ENCODE measurements at regions not wholly inside any gene's neighbourhood (a gene's known extent, or its start where the extent isn't known, plus 50 kb on each side); places are given as distances from the start of the nearest gene placed in this dataset.

- H3K4me2 ChIP-seq, result peak overlapping the region; percentile 56
- no peak overlapping the region for H2AFZ ChIP-seq
- no peaks in the 10 kb centered on the region for H3K27me3 Mint-ChIP-seq (ENCODE audit: insufficient read depth, low read depth, poor library complexity)
Observed at GRCh38 chr16:47848421-47849109, 307.2 kb downstream of the ABCC12 start.

More at GRCh38 chr16:47848421-47849109, 307.2 kb downstream of the ABCC12 start:
- Histone ChIP-seq H3F3A (replicated peaks; ENCODE audit: low read depth) (no peaks in the 10 kb centered on the region), H3K4me3 (no peak overlapping the region), H3K4me1 (ENCODE audit: insufficient read depth) (peaks cover 27% of the 10 kb centered on the region), H4K20me1 (replicated peaks; ENCODE audit: insufficient read depth) (no peaks in the 10 kb centered on the region), H3K79me2 (replicated peaks; ENCODE audit: insufficient read depth) (no peaks in the 10 kb centered on the region), H3K27me3 (ENCODE audit: insufficient read depth) (no peaks in the 10 kb centered on the region), H3K27ac (ENCODE audit: low read depth) (no peak overlapping the region), H3K9me2 (ENCODE audit: insufficient read depth) (peaks cover 14% of the 10 kb centered on the region), H3K36me3 (ENCODE audit: insufficient read depth) (no peaks in the 10 kb centered on the region; the same call in 1 of the 2 replicates)
- no peak overlapping the region for H3K27ac Mint-ChIP-seq
- peaks cover 3% of the 10 kb centered on the region; the same call in 2 of the 3 replicates for H3K36me3 Mint-ChIP-seq (ENCODE audit: low read depth)
- DNase-seq (ENCODE audit: low spot score) (peak; percentile 30), ATAC-seq (peak; percentile 80)
- H3K4me3 Mint-ChIP-seq, result no peak overlapping the region; the same call in 2 of the 3 replicates
- no peak for TF ChIP-seq ETS1 (IDR thresholded peaks at IDR 0.05)
- TF ChIP-seq, protein P1, sequence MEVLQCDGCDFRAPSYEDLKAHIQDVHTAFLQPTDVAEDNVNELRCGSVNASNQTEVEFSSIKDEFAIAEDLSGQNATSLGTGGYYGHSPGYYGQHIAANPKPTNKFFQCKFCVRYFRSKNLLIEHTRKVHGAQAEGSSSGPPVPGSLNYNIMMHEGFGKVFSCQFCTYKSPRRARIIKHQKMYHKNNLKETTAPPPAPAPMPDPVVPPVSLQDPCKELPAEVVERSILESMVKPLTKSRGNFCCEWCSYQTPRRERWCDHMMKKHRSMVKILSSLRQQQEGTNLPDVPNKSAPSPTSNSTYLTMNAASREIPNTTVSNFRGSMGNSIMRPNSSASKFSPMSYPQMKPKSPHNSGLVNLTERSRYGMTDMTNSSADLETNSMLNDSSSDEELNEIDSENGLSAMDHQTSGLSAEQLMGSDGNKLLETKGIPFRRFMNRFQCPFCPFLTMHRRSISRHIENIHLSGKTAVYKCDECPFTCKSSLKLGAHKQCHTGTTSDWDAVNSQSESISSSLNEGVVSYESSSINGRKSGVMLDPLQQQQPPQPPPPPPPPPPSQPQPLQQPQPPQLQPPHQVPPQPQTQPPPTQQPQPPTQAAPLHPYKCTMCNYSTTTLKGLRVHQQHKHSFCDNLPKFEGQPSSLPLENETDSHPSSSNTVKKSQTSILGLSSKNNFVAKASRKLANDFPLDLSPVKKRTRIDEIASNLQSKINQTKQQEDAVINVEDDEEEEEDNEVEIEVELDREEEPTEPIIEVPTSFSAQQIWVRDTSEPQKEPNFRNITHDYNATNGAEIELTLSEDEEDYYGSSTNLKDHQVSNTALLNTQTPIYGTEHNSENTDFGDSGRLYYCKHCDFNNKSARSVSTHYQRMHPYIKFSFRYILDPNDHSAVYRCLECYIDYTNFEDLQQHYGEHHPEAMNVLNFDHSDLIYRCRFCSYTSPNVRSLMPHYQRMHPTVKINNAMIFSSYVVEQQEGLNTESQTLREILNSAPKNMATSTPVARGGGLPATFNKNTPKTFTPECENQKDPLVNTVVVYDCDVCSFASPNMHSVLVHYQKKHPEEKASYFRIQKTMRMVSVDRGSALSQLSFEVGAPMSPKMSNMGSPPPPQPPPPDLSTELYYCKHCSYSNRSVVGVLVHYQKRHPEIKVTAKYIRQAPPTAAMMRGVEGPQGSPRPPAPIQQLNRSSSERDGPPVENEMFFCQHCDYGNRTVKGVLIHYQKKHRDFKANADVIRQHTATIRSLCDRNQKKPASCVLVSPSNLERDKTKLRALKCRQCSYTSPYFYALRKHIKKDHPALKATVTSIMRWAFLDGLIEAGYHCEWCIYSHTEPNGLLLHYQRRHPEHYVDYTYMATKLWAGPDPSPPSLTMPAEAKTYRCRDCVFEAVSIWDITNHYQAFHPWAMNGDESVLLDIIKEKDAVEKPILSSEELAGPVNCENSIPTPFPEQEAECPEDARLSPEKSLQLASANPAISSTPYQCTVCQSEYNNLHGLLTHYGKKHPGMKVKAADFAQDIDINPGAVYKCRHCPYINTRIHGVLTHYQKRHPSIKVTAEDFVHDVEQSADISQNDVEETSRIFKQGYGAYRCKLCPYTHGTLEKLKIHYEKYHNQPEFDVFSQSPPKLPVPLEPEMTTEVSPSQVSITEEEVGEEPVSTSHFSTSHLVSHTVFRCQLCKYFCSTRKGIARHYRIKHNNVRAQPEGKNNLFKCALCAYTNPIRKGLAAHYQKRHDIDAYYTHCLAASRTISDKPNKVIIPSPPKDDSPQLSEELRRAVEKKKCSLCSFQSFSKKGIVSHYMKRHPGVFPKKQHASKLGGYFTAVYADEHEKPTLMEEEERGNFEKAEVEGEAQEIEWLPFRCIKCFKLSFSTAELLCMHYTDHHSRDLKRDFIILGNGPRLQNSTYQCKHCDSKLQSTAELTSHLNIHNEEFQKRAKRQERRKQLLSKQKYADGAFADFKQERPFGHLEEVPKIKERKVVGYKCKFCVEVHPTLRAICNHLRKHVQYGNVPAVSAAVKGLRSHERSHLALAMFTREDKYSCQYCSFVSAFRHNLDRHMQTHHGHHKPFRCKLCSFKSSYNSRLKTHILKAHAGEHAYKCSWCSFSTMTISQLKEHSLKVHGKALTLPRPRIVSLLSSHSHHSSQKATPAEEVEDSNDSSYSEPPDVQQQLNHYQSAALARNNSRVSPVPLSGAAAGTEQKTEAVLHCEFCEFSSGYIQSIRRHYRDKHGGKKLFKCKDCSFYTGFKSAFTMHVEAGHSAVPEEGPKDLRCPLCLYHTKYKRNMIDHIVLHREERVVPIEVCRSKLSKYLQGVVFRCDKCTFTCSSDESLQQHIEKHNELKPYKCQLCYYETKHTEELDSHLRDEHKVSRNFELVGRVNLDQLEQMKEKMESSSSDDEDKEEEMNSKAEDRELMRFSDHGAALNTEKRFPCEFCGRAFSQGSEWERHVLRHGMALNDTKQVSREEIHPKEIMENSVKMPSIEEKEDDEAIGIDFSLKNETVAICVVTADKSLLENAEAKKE (CRISPR knock-in tag; IDR thresholded peaks at IDR 0.05), result 0 out of 2 replicates have a peak, but pooled peaks have one; percentile 2
- peaks cover 37% of the 10 kb centered on the region for H3K4me1 Mint-ChIP-seq
- peaks cover 9% of the 10 kb centered on the region; the same call in 1 of the 3 replicates for H3K9me3 Mint-ChIP-seq
